Thyroid gland (tissue), 4 donors: ENCODE measurements at regions not wholly inside any gene's neighbourhood (a gene's known extent, or its start where the extent isn't known, plus 50 kb on each side); places are given as distances from the start of the nearest gene placed in this dataset.

ENCODE experiments used
- POLR2A ChIP-seq, 2 donors: fragments of 450-650 bp; IDR thresholded peaks; one replicate each; pipeline ENCODE4 v1.6.1; 2017; ENCODE audit warnings: antibody characterized with exemption in 2 of 2, mild to moderate bottlenecking in 2 of 2, moderate library complexity in 1 of 2
- TF ChIP-seq, protein P1 (sequence below), 6 experiments: fragments of 200-600 bp in 3 of 6; fragments of 450-650 bp in 3 of 6; sonication (generic) in 3 of 6; IDR thresholded peaks; one replicate each; pipeline ENCODE4 v1.5.1; 2016 to 2019; ENCODE audit warnings: antibody characterized with exemption in 6 of 6, mild to moderate bottlenecking in 2 of 6, inconsistent platforms in 1 of 6, moderate library complexity in 1 of 6

GRCh38 chr11:115085461-115086210, 407.3 kb downstream of the NXPE2 start:
- TF ChIP-seq, protein P1, sequence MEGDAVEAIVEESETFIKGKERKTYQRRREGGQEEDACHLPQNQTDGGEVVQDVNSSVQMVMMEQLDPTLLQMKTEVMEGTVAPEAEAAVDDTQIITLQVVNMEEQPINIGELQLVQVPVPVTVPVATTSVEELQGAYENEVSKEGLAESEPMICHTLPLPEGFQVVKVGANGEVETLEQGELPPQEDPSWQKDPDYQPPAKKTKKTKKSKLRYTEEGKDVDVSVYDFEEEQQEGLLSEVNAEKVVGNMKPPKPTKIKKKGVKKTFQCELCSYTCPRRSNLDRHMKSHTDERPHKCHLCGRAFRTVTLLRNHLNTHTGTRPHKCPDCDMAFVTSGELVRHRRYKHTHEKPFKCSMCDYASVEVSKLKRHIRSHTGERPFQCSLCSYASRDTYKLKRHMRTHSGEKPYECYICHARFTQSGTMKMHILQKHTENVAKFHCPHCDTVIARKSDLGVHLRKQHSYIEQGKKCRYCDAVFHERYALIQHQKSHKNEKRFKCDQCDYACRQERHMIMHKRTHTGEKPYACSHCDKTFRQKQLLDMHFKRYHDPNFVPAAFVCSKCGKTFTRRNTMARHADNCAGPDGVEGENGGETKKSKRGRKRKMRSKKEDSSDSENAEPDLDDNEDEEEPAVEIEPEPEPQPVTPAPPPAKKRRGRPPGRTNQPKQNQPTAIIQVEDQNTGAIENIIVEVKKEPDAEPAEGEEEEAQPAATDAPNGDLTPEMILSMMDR (IDR thresholded peaks at IDR 0.05): no peak
- TF ChIP-seq POLR2A (IDR thresholded peaks at IDR 0.05): no peak
